NT2/D1 (cell line): ENCODE measurements at regions not wholly inside any gene's neighbourhood (a gene's known extent, or its start where the extent isn't known, plus 50 kb on each side); places are given as distances from the start of the nearest gene placed in this dataset.

Experiments used
- SUZ12 ChIP-seq: IDR thresholded peaks from 2 replicates; pipeline ENCODE4 v1.6.1; 2011; ENCODE audit not compliant: insufficient read length, insufficient read depth; ENCODE audit errors: extremely low read depth
- YY1 ChIP-seq: IDR thresholded peaks from 2 replicates; pipeline ENCODE4 v1.6.1; 2011; ENCODE audit not compliant: insufficient read length, insufficient read depth
- ZNF274 ChIP-seq: IDR thresholded peaks from 2 replicates; pipeline ENCODE4 v1.6.1; 2011; ENCODE audit warnings: mild to moderate bottlenecking, low read depth, low read length

DNA sequence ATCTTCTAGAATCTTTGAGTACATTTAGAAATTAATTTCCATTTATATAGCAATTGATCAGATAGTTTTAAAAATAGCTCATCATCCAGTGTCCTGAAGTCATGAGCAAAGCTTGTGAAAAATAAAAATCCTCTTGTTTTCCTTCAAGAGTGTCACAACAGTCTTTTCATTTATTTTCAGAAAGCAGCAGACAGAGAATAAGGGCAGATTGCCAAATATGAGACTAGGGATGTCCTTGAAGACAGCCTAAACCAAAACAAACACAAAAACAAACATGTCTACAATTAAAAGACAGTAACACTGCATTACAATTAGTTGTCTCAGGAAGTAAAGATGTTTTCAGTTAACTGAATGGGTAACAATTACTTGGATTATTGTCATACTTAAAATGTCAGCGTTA, 682.8 kb downstream of the TFAP2A start:
- TF ChIP-seq YY1 = no peak
- TF ChIP-seq ZNF274 = no peak
- TF ChIP-seq SUZ12 = no peak
